Left hindlimb (tissue), 1 donor: ENCODE measurements at regions not wholly inside any gene's neighbourhood (a gene's known extent, or its start where the extent isn't known, plus 50 kb on each side); places are given as distances from the start of the nearest gene placed in this dataset.
"Not testable (repeated sequence)": the region's sequence is repeated elsewhere in the genome, so short reads cannot be mapped to it uniquely, and the experiment has no call there.

Experiments
- DNase-seq: peaks from one replicate; pipeline ENCODE4 v3.0.0-alpha.2; 2018

- no peak for DNase-seq
These were observed 273.9 kb upstream of the ZNF32 start for GRCh38 chr10:43922335-43923280.

DNA sequence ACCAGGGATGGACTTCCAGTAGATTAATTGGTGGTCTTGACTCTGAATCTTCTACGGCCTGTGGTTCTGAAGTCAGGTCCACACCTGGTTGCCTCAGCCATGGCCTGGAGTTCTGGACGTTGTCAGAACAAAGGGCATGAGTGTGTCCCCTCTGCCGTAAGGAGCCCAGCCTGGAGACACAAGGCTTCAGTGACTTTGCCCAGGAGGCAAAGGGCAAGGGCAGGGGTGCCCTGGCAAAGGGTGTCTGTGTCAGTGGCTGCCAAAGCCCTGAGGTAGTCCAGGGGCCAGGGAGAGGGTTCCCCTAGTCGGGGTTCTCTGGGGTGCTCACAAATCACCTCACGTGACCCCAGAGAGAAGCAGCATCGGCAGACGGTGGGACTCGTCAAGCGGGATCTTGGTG lies 273.2 kb upstream of the ZNF32 start:
- DNase-seq: no peak

DNA sequence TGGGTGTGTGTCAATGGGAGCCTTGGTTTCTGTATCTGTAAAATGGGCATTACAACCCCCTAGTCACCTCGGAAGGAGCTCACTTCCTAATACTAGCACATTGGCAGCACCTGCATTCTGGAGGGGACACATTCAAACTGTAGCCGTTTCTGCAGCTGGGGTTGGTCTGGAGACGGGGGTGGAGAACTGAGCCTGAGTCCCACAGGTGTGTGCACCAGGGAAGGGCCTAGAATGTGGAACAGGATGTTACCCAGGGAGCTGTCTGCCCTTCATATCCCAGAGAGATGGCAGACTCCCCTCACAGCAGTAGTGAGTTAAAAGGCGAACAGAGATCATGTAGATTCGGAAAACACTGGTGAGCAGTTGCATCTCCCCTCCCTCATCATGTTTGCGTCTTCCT lies 272.8 kb upstream of the ZNF32 start:
- DNase-seq: no peak

GRCh38 chr10:43920236-43920758 lies 271.6 kb upstream of the ZNF32 start:
- DNase-seq: not testable (repeated sequence)

- no peak for DNase-seq
These were observed 265.1 kb upstream of the ZNF32 start for GRCh38 chr10:43913676-43914235.

DNA sequence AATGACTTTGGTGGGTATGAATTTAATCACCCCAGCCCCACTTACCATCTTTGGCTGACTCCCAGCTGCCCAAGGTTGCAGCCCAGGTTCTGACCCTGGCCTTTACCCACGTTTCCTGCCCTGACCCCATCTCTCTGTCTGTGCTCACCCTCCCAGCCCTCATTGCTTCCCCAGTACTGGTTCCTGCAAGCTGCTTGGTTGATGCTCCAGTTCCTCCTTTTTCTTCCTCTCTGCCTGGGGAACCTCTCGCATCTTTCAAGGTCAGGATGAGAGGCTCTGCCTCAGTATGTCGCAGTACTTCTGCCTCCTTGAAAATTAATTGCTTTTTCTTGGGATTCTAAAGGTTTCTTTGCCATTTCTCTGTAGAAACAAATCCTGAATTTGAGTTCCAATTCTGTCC lies 263.8 kb upstream of the ZNF32 start:
- no peak for DNase-seq

DNA sequence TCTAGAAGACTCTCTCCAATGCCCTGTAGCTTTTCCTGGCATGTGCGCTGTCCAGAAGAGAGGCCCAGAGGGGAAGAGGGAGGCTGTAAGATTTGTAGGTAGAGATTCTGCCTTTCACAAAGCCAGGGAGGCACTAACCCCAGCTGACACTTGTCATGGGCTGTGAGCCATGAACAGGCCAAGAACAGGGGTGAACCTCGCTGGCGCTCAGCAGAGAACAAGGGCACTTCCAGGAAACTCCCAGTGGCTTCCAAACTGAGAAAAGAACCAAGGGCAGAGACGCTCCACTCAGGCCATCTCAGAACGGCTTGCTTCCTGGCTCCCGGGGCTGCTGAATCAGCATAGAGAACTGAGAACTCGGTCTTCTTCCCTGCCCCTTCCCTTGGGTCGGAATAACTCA lies 257.8 kb upstream of the ZNF32 start:
- no peak for DNase-seq

DNA sequence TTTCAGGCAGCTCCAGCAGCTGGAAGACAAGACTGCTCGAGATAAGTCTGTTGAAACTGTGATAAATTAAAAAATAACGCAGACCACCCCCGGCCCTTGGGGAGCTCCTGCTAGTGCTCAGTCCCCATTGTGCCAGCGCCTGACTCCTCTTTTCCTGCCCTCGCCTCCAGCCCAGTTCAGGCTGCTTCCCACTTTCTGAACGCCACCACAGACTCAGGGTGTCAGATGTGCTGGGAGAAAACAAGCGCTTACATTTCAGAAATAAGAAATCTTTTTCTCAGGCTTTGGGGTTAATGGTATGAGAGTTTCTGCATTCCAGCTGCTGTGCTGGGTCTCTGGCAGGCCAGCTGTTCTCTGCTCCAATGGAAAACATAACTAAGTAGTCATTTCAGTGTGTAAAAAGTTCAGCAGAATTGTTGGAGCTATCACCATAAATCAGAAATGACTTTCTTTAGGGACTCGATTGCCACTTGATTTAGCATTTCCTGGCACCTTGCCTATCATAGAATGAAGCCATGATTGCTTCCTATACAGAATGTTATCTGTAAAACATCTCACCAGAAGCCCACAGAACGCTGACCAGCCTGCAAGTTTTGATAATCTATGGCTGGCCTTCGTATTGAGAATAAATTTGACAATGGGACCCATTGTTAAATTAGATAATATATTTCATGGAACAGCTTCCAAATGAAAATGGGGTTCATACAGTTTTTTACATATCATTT lies 257.0 kb upstream of the ZNF32 start:
- peak; percentile 71 for DNase-seq

- no peak for DNase-seq
These were observed 256.2 kb upstream of the ZNF32 start for GRCh38 chr10:43904844-43905243.

DNA sequence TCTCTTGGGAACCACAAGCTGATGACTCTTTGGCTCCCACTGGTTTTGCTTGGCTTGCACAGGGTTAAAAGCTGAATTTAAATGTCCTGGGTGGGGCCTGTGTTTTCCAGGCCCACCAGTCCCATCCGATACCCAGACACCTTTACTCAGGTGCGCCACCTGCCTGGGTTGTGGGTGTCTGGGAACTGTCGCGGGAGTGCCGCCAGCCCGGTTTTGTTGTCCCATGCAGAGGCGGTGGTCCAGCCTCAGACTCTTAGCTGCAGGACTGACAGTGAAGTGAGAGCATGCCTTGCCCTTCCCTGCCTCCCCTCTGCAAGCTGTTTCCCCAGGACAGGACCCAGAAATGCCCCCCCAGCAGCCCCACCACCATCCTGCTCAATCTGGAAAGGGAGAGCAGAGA lies 255.6 kb upstream of the ZNF32 start:
- DNase-seq: no peak

DNA sequence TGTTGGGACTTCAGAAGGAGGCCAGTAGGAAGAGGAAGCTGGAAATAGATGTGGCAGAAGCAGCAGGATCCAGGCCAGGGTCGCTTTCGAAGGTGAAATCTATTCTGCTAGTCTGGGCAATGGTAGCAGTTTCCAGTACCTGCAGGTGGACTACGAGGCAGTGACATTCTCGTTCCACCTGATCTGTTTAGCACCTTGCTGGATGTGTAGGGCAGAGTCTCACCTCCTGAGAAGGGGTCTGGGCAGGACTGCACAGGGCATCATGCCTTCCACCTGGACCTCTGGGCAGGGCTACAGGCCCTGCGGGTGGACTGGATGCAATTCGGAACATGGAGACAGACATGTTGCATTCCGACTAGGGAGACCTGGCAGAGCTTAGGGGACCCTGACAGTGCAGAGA lies 254.8 kb upstream of the ZNF32 start:
- DNase-seq: no peak

GRCh38 chr10:43902842-43903241 lies 254.2 kb upstream of the ZNF32 start:
- DNase-seq: no peak

GRCh38 chr10:43901744-43902504 lies 253.2 kb upstream of the ZNF32 start:
- DNase-seq: no peak

GRCh38 chr10:43901302-43901701 lies 252.6 kb upstream of the ZNF32 start:
- no peak for DNase-seq

- no peak for DNase-seq
These were observed 251.9 kb upstream of the ZNF32 start for GRCh38 chr10:43900571-43900970.

GRCh38 chr10:43899224-43899959 lies 250.7 kb upstream of the ZNF32 start:
- DNase-seq: no peak

DNA sequence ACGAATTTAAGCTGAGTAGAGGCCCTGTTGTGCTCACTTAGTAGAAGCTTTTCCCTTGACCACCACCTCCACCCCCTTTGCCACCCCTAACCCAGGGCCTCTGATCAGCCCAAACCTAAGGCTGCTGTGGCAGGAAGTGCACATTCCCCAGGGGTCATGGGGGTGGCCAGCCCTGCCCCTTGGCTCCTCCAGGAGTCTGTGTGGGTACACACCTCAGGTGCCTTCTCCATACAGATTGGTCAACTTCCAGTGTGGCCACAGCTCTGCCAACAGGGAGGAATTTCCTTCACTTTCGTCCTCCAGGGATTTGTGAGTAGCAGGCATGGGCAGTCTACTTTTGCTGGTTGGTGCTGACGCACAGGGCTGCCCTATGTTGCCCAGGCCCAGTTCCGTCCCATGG lies 249.9 kb upstream of the ZNF32 start:
- no peak for DNase-seq

DNA sequence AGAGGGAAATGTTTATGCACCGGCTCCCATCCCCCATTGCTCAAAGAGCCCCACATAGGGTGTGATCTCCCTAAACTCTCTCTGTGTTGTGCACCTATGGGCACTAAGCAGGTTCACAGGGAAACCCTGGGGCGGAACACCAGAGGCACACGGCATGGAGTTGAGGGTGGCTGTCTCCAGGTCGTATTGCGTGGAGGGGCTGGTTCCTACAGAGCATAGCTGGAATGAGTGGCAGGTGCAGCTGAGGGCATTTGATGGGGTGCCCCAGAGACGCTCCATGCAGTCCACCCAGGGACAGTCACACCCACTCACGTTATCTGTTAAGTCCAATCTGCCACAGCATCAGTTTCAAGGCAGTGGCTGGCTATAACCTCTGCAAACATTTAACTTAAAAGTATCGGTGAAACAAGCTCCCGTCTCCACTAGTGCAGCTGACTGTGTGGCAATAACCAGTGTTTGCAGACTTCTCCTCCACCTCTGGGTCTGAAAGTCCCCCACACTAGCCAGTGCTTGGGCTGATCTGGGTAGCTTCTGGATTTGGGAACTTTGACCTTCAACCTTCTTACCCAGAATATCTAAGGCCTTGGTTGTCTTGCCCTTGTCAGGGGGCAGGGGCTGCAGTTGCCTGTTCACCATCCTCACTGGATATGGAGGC lies 249.2 kb upstream of the ZNF32 start:
- no peak for DNase-seq

GRCh38 chr10:43892062-43892770 lies 243.5 kb upstream of the ZNF32 start:
- DNase-seq: no peak

DNA sequence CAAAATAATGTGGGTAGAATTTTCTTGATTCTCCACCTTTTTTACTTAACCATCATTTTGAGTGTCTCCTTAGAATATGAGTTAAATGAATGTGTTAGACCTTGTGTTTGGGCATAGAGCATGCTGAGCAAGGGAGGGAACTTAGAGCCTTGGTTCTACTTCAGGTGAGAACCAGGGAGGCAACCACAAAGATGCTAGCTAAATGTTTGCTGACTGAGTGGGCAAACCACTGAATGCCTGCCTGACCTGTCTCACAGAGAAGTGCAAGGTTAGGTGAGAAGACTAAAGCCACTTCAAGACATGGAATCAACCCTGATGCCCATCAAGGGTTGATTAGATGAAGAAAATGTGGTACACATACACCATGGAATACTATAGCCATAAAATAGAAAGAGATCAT lies 242.6 kb upstream of the ZNF32 start:
- DNase-seq: no peak

GRCh38 chr10:43890124-43890523 lies 241.4 kb upstream of the ZNF32 start:
- DNase-seq: no peak
